Activated CD8-positive, alpha-beta memory T cell treated with anti-CD3 and anti-CD28 coated beads for 36 hours (primary cell): ENCODE measurements at regions not wholly inside any gene's neighbourhood (a gene's known extent, or its start where the extent isn't known, plus 50 kb on each side); places are given as distances from the start of the nearest gene placed in this dataset.

Experiments used
- CTCF ChIA-PET: fragments of 350-600 bp; sonication (Branson Sonifier 250); formaldehyde crosslinking; loops from one replicate; lab custom pipeline; 2021; ENCODE audit warnings: antibody characterized with exemption; lab: Charles Lee
- POLR2A ChIA-PET: fragments of 350-600 bp; sonication (Branson Sonifier 250); formaldehyde crosslinking; loops from one replicate; lab custom pipeline; 2021; ENCODE audit warnings: antibody characterized with exemption; lab: Charles Lee

DNA sequence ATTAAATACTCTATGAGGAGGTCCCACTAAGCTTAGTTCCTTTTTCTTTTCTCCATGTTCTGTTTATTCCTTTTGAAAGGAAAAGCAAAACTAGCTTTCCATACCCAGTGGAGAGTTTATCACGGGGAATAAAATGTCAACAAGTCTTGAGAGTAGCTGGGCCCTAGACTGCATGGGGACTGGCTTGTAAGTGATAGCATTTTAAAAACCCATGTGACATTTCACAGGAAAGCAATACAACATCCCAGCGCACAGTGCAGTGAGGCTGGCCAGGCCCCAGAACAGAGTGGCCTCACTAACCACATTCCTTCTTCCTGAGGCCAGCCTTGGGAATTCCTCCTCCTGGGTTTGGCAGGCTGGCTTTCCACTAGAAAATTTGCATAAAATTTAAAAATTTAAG is 149.8 kb downstream of the DLEU7 start:
- CTCF ChIA-PET = no interaction called here

DNA sequence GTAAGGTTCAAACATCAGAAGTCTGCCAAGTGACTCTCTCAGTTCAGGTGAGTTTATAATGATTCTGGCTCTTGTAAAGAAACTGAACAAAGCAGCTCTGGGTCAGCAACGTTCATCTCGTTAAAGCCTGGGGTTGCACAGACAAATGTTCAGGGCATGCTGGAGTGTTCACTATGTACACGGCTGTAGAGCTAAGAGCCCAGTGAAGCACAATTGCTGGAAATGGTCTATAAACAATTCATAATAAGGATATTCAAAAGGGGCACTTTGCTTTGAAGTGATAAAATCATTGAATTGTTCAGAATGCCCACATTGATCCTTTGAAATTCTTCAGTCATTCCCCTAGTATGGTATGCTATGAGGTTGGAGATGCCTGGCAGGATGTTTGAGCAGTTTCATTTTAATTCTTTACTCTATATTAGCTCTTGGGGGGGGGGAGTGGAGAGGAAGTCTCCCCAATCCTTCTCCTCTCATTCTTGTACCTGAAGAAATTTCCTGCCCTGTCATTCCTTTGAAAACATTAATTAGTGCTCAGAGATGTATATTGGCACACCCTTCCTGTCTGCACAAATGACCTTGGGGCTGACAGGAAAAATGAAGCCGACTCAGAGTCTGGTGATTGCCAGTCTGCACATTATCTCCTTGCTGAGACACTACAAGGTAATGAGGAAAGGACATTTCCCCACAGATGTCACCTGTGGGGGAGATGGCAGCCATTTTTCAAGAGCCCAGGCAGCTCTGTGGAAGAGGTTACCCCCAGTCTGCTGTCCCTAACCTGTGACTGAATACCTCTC is 145.5 kb downstream of the DLEU7 start:
- ChIA-PET CTCF (no interaction called here), POLR2A (no interaction called here)

More for the DNA sequence above, 149.8 kb downstream of the DLEU7 start:
- POLR2A ChIA-PET = no interaction called here

DNA sequence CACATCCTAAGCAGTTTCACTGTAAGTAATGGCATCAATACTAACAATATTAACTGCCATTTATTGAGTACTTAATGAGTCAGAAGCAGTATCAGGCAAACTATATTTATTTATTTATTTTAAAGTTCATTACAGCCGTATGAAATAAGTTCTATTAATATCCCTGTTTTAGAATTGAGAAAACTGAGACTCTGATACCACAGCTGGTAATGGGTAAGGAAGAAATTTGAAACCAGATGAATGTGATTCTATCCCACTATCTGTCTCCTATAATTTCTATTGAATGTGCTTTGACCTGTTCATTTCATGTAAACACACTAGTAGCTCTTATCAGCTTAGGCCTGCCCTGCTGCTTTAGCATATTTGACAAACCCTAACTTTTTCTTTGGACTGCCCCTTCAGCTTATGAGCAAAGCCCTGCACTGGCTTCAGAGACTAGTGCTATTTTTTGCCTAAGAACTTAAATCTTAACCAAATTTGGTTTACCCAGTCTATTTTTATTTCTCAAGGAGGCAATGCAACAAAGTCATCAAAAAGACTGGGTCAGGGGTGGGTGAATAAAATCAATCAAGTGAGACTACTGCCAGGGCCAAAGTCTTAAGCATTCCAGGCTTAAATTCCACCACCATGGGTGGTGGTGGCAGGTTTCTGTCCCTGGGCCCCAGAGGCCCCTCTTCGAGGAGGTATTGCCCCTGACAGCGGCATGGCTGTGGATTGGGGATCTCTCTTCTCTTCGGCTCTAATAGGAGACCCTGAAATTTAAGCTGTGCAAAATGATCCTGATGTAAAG is 143.4 kb downstream of the DLEU7 start:
- POLR2A ChIA-PET = no interaction called here

DNA sequence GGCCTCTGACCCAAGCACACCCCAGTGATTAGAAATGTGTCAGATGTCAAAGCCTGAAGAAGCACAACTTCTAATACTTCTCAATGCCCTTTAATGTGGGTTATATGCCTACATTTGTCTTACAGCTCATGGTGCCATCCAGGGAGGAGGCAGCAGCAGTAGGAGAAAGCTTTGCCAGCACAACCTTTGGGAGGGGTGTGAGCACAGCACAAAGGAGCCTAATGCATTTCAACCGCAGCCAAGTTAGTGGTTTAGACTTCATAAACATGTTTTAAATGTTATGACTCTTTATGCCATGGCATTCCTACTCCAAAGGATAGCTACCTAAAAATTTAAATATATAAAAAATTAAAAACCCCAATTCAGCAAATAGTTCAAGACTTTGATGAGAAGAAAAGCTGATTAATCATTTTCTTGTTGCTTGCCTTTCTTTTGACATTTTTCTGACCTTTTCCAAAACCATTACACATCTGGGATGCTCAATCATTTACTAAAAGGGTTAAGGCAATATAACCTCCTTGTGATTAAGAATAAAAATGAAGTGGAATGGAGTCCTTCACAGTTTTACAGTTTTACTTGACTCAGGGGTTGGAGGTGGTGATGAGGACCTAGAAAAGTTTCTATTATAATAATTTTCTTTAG is 142.7 kb downstream of the DLEU7 start:
- POLR2A ChIA-PET = no interaction called here
- CTCF ChIA-PET = no interaction called here

More for the DNA sequence above, 143.4 kb downstream of the DLEU7 start:
- CTCF ChIA-PET = no interaction called here

DNA sequence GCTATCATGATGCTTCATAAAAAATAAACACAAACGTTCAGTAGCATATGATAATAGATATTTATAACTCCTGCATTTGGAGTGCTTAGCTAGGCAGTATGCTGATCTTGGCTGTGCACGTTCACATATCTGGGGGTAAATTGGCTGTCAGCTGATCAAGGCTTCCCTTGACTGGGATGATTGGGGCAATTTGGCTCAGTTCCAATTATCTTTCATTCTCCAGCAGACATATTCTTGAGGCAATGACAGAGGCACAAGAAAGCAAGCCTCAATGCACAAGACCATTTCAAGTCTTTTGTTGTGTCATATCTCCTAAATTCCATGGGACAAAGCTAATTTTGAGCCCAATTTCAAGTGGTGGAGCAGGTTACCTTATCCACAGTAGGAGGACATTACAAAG is 142.0 kb downstream of the DLEU7 start:
- CTCF ChIA-PET = no interaction called here
- POLR2A ChIA-PET = no interaction called here

DNA sequence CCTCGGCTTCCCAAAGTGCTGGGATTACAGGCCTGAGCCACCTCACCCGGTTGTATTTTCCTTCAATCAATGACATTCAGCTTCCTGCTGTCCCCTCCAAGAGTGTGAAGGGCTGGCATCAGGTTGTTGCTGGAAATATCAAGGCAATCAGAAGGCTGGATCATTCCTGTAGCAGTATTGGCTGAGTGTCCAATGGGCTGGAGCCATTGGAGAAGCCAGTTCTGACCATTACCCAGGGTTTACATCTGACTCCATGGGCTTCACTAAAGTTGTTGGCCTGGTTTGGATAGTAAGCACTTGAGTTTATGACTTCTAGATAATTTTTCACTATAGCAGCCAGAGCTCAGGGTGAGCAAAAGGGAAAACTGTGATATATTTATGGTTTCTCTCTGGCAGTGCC is 137.0 kb downstream of the DLEU7 start:
- ChIA-PET CTCF (interaction anchor here (0.6 kb wide), 1 partner anchor 756 kb away, joined by 3 read pairs; no protein-coding TSS in a partner anchor), POLR2A (no interaction called here)

DNA sequence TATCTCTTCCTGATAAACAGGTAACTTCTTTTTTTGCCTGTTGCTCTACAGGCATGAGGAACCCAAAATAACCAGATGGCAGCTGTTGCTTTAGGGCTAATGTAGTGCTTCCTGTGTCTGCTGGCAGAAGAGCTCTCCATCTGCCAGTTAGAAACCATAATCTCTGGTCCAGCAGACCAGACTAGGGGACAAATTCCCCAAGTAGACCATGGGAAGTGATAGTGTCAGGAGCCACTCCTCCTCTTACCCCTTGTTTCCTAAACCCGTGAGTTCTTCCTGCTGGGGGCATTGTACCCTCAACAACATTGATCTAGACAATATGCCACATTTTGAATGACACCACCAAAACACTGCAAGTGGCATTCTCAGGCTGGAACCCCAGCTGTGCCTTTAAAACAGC is 135.9 kb downstream of the DLEU7 start:
- CTCF ChIA-PET = interaction anchor here (0.5 kb wide), 1 partner anchor 85 kb away, joined by 4 read pairs; no protein-coding TSS in a partner anchor
- POLR2A ChIA-PET = no interaction called here

DNA sequence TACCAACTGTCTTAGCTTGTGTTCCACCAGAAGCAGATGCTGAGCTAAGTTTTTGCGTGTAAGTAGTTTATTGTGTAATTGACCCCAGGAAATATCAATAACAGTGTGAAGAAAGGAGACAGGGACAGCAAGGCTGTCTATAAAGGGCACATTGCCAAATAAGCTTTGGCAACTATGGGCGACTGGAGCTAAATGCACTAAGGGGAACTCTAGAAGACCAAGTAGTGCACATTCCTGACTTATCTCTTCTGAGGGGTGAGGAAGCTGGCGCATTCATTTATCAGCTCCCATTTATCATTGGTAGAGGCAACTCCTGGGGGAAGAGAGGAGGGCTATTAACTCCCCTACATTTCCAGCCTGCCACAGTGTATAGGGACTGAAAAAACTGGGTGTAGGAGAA is 135.0 kb downstream of the DLEU7 start:
- CTCF ChIA-PET = no interaction called here

DNA sequence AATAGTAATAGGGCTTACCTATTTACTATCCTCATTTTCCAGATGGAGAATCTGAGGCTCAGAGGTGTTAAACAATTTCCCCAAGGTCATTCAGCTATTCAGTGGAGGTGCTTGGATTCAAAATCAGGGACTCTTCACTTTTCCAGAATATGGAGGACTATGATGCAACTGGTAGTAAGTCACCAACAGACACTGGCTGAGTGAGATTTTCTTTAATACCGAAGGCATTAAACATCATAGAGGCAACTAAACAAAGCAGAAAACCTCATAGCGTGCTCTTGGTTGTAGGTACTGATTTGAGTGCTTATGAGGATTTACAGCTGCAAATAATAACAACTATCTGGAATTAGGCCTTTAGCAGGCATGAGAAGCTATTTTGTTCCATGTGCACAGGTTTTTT is 134.4 kb downstream of the DLEU7 start:
- CTCF ChIA-PET = no interaction called here
- POLR2A ChIA-PET = no interaction called here

More for the DNA sequence above, 135.0 kb downstream of the DLEU7 start:
- POLR2A ChIA-PET = no interaction called here

DNA sequence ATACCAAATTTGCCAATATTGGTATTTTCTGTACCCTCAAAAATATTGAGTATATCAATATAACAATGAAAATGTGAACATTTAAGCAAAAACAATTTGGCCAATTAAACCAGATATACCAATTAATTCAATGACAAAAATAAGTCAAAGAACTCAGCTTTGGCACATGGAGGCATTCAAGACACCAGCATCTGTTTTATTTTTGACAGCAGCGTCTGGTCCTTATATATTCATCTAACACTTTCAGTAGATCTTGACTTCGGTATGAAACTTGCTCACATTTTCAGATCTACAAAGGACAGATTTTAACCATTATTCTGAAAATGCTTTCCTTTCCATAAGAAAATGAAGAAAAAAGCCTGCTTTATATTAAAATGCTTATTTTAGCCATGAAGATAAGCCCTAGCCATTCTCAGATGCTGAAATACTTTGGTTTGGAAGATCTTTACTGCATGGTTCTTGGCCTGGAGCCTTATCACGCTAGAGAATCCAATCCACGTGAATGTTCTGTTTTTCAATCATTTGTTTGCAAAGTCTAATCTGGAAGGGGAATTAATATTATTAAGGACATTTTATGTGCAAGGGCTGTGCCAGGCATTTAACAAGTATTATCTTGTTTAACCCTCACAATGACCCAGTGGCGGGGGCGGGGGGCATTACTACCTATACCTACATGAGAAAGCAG is 132.2 kb downstream of the DLEU7 start:
- CTCF ChIA-PET = no interaction called here

DNA sequence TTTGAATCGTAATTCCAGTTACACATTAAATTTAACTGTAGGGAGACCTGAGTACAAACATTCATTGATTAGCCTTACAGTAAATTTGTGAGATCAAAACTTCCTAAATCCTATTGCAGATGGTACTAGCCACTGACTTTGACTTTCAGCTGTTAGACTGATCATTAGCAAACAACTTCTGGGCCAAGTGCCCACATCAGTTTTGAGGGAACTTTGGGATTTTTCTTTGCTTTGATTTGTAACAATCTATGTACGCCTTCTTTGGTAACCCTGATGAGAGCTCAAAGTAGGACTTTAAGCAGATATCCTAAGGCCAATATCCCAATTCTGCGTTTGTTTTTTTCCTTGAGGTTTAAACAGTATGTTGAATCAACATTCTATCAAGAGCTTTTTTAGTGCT is 131.5 kb downstream of the DLEU7 start:
- ChIA-PET CTCF (no interaction called here), POLR2A (no interaction called here)

More for the DNA sequence above, 132.2 kb downstream of the DLEU7 start:
- POLR2A ChIA-PET = no interaction called here

DNA sequence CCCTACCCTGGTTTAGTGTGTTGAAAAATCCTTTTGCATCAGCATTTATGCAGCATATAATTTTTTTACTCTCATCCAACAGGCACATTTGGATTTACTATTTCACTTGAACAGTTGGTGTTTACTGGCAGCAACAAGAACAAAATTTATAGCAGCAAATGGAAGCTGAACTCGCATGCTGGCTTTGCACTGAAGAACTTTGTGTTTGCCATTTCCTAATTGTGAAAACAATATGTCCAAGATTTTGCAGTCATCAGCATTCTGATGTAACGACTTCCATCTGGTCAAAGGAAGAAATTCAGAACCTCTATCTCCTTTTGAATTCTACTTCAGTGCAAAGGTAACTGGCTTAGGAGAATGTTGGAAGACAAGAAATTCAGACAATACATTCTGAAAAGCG is 131.0 kb downstream of the DLEU7 start:
- ChIA-PET POLR2A (no interaction called here), CTCF (no interaction called here)

DNA sequence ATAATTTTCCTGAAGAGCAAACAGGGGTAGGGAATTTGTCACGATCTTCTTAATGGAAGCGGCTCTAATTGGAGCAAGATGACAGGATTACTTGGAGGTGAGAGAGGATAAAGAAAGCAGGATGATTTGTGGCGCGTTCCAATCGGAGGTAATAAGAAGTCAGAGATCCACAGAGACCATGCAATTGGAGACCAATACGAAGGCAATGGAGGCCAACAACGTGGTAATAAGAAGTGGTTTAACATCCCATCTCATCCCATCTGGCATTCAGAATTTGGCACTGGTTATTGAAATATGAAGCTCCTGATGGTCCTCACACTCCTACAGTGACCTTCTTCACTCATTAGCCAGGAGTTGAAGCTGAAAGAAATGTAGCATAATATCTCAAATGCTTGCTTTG is 130.6 kb downstream of the DLEU7 start:
- CTCF ChIA-PET = no interaction called here
- POLR2A ChIA-PET = no interaction called here

DNA sequence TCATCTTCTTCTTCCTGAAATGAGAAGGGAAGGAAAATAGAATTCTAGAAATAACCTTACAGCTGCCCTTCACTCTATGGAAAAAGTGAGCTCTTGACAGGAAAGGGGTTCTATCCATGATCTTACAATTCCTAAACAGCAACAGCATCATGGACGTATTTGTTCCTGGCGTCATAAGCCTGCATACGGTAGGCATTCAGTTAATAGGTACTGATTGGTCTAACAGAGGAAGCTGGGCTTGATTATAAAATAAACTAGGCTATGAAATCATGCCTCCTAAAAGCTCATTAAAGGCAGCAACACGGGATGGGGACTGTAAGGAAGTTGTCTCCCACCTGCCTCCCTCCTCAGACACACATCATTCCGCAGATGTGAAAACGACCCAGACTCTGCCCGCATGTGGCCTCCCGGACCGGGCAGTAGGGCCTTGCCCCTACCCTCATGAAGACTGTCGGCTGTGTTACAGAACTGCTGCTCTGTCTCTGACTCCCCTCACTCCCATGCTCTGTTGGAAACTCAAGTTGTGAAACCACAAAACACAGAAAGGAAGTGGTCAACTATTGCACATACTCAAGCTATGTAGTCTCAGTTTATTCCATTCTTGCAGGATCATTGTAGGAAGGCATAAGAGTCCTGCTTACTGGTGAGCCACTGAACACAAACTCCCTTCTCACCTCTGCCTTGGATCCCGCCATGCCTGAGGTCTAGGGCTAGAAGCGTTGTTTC is 129.8 kb downstream of the DLEU7 start:
- ChIA-PET POLR2A (interaction anchor here (1.4 kb wide), 1 partner anchor 716 kb away, joined by 4 read pairs; the partner anchor contains the start of gene TRIM13), CTCF (no interaction called here)

DNA sequence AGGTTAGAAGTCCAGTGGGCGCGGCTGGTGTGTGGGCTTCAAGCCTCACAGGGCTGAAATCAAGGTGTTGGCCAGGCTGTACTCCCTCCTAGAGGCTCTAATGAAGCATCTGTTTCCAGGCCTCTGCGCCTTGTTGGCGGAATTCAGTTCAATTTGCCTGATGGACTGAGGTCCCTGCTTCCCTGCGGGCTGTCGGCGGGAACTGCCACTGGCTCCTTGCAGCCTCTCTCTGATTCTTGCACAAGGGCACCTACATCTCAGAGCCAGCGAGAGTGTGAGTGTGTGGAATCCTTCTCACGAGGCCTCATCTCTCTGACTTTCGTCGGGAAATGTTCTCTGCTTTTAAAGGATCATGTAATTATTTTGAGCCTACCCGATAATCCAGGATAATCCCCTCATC is 128.6 kb downstream of the DLEU7 start:
- ChIA-PET CTCF (no interaction called here), POLR2A (no interaction called here)

DNA sequence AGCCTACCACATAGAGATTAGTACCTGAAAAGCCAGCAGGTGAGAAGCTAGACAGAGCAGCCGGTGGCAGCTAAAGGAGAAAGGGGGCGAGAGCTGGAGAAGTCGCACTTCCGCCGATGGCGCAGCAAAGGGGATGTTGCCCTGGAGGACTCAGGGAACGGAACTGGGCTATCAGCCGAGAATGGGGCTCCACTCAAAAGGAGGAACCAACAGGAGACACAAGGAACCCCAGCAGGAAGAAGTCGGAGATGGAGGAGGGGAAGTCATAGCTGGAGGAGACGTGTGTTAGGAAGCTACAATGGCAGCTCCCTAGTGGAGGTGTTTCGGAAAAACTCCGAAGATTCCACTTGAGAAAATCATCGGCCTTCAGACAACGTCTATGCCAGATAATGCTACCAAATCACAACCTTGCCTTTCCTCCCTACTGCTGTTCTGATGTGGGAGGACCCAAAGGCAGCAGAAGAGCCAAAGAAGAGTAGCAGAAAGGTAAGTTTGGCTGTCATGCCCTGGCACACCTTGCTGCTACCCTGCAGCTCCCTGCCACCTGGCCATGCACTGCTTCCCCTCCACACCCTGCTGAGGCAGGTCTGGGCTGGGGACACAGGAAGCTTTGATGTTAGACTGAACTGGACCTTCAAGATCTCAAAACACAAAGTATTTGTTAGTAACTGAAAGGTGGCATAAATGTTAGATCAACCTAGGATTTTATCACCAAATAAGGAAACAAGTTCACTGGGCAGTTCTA is 127.9 kb downstream of the DLEU7 start:
- POLR2A ChIA-PET = no interaction called here
- CTCF ChIA-PET = no interaction called here

DNA sequence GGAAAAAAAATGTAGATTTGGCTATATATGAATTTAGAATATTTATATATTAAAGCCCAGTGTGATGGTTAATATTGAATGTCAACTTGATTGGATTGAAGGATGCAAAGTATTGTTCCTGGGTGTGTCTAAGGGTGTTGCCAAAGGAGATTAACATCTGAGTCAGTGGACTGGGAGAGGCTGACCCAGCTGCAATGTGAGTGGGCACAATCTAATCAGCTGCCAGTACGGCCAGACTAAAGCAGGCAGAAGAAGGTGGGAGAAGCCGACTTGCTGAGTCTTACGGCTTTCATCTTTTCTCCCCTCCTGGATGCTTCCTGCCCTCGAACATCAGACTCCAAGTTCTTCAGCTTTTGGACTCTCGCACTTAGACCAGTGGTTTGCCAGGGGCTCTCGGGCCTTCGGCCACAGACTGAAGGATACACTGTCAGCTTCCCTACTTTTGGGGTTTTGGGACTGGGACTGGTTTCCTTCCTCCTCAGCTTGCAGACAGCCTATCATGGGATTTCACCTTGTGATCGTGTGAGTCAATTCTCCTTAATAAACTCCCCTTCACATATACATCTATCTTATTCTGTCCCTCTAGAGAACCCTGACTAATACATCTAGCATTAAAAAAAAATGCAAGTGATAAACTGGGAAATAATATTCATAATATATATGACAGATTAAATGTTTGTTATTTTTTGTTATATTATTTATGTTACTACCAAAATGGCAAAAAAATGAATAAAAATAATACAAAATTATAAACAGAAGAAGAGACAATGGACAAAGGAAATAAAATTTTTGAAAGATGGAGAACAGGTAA is 122.4 kb downstream of the DLEU7 start:
- POLR2A ChIA-PET = no interaction called here
- CTCF ChIA-PET = no interaction called here

DNA sequence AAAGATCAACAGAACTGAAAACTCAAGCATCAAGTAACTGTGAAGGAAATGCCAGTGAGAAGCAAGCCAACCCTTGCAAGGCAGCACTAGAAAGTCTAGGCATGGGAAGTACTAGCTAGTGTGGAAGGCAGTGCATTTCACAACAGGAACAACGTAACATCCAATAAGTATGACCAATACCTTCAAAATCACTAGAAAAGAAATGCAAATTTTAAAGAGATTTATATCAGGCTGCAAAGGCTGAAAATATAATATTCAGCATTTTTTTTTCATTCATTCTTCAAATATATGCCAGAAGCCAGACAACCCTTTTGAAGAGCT is 121.9 kb downstream of the DLEU7 start:
- CTCF ChIA-PET = no interaction called here
- POLR2A ChIA-PET = no interaction called here
